ENCODE measurements at regions not wholly inside any gene's neighbourhood (a gene's known extent, or its start where the extent isn't known, plus 50 kb on each side); places are given as distances from the start of the nearest gene placed in this dataset.

DNA sequence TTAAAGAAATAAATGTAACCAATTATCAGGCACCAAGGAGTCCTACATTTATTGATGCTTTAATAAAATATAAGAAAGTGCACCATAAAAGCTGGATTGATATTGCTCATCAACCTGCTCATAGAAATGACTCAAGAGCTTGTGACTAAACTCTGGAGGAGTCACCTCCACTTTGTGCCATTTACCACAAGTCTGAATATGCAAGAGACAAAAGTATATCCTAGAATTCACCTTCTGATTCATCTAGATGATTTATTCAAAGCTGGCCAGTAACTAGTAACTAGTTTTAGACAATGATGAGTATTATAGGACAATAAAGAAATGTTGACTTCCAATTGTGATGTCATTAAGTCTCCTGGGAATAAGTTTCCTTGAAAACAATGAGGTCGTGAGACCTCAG is 146.0 kb upstream of the SOX11 start:
- Histone ChIP-seq H3K27me3 (ENCODE audit: insufficient read depth, low read length, poor library complexity) (no peaks in the 10 kb centered on the region), H3K27ac (ENCODE audit: low read length) (no peak overlapping the region), H4K20me1 (ENCODE audit: insufficient read depth, low read length) (no peaks in the 10 kb centered on the region), H3K4me3 (ENCODE audit: low read depth in 1 of 2, low read length in 2 of 2) (no peak overlapping the region), H2AFZ (ENCODE audit: low read depth, low read length) (no peak overlapping the region), H3K4me1 (ENCODE audit: insufficient read depth, low read length) (no peaks in the 10 kb centered on the region), H3K36me3 (ENCODE audit: insufficient read depth, low read length) (no peaks in the 10 kb centered on the region), H3K9me3 (ENCODE audit: insufficient read depth, low read length, severe bottlenecking) (peaks cover 21% of the 10 kb centered on the region), H3K79me2 (ENCODE audit: insufficient read depth, low read length) (no peaks in the 10 kb centered on the region), H3K4me2 (ENCODE audit: insufficient read depth, low read length) (no peak overlapping the region), H3K9ac (ENCODE audit: low read depth, low read length) (no peak overlapping the region)
- no peak for ATAC-seq (ENCODE audit: insufficient read depth, low read depth)
- no peak for TF ChIP-seq EZH2 (IDR thresholded peaks at IDR 0.05; ENCODE audit: borderline replicate concordance, low read depth, low read length, severe bottlenecking)
- TF ChIP-seq, protein P1, sequence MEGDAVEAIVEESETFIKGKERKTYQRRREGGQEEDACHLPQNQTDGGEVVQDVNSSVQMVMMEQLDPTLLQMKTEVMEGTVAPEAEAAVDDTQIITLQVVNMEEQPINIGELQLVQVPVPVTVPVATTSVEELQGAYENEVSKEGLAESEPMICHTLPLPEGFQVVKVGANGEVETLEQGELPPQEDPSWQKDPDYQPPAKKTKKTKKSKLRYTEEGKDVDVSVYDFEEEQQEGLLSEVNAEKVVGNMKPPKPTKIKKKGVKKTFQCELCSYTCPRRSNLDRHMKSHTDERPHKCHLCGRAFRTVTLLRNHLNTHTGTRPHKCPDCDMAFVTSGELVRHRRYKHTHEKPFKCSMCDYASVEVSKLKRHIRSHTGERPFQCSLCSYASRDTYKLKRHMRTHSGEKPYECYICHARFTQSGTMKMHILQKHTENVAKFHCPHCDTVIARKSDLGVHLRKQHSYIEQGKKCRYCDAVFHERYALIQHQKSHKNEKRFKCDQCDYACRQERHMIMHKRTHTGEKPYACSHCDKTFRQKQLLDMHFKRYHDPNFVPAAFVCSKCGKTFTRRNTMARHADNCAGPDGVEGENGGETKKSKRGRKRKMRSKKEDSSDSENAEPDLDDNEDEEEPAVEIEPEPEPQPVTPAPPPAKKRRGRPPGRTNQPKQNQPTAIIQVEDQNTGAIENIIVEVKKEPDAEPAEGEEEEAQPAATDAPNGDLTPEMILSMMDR (IDR thresholded peaks at IDR 0.05; ENCODE audit: borderline replicate concordance, extremely low read depth, low read length, poor library complexity, severe bottlenecking) = no peak
- no peak for DNase-seq

DNA sequence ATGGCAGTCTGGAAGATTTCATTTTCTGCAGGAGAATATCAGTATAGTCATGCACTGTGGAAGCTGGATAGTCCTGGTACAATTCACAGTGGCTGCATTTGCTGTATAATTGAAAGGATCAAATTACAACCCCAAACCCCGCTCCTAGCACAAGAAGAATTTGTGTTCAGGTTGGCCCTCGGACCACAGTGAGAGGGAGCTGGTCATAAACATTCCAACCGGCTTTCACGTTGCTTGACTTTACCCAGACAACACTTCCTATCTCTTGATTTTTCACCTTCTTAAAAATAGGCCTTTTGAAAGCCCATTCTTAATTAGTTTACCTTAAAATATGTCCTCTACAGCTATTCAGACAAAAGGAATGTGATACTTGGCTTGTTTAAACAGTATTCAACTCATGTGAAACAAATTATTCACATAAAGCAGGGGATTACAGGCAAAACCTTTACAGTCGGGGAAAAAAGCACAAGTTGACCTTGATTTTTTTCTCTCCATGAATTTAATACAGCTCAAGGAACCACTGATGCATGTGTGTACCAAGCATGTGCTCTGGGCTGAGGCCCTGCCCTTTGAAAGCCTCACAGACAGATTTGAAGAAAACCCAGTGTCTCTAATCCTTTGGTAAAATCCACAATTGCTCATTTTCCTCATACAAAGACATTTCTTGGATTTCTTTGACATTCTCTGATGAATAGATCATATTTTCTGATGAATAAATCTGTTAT is 143.0 kb upstream of the SOX11 start:
- Histone ChIP-seq H3K27me3 (ENCODE audit: insufficient read depth, low read length, poor library complexity) (no peaks in the 10 kb centered on the region), H3K4me3 (ENCODE audit: low read depth in 1 of 2, low read length in 2 of 2) (no peak overlapping the region), H2AFZ (ENCODE audit: low read depth, low read length) (no peak overlapping the region), H3K9me3 (ENCODE audit: insufficient read depth, low read length, severe bottlenecking) (peaks cover 13% of the 10 kb centered on the region), H3K4me1 (ENCODE audit: insufficient read depth, low read length) (no peaks in the 10 kb centered on the region), H4K20me1 (ENCODE audit: insufficient read depth, low read length) (no peaks in the 10 kb centered on the region), H3K4me2 (ENCODE audit: insufficient read depth, low read length) (no peak overlapping the region), H3K9ac (ENCODE audit: low read depth, low read length) (no peak overlapping the region), H3K36me3 (ENCODE audit: insufficient read depth, low read length) (no peaks in the 10 kb centered on the region), H3K27ac (ENCODE audit: low read length) (no peak overlapping the region), H3K79me2 (ENCODE audit: insufficient read depth, low read length) (no peaks in the 10 kb centered on the region)
- DNase-seq = no peak
- TF ChIP-seq EZH2 (IDR thresholded peaks at IDR 0.05; ENCODE audit: borderline replicate concordance, low read depth, low read length, severe bottlenecking) = no peak
- TF ChIP-seq, protein P1 (IDR thresholded peaks at IDR 0.05; ENCODE audit: borderline replicate concordance, extremely low read depth, low read length, poor library complexity, severe bottlenecking) = no peak
- ATAC-seq (ENCODE audit: insufficient read depth, low read depth) = no peak

- H3K4me2 ChIP-seq (ENCODE audit: insufficient read depth, low read length) = no peak overlapping the region
- no peak overlapping the region for H2AFZ ChIP-seq (ENCODE audit: low read depth, low read length)
- H3K36me3 ChIP-seq (ENCODE audit: insufficient read depth, low read length) = no peaks in the 10 kb centered on the region
- no peaks in the 10 kb centered on the region for H4K20me1 ChIP-seq (ENCODE audit: insufficient read depth, low read length)
- no peaks in the 10 kb centered on the region for H3K27me3 ChIP-seq (ENCODE audit: insufficient read depth, low read length, poor library complexity)
- no peak for ATAC-seq (ENCODE audit: insufficient read depth, low read depth)
- H3K4me1 ChIP-seq (ENCODE audit: insufficient read depth, low read length) = no peaks in the 10 kb centered on the region
- TF ChIP-seq, protein P1 (IDR thresholded peaks at IDR 0.05; ENCODE audit: borderline replicate concordance, extremely low read depth, low read length, poor library complexity, severe bottlenecking) = no peak
- no peak for TF ChIP-seq EZH2 (IDR thresholded peaks at IDR 0.05; ENCODE audit: borderline replicate concordance, low read depth, low read length, severe bottlenecking)
- H3K9me3 ChIP-seq (ENCODE audit: insufficient read depth, low read length, severe bottlenecking) = peaks cover 7% of the 10 kb centered on the region
- H3K79me2 ChIP-seq (ENCODE audit: insufficient read depth, low read length) = no peaks in the 10 kb centered on the region
- no peak overlapping the region for H3K27ac ChIP-seq (ENCODE audit: low read length)
- no peak for DNase-seq
- H3K4me3 ChIP-seq (ENCODE audit: low read depth in 1 of 2, low read length in 2 of 2) = no peak overlapping the region
- no peak overlapping the region for H3K9ac ChIP-seq (ENCODE audit: low read depth, low read length)
Observed at GRCh38 chr2:5549771-5550170, 142.4 kb upstream of the SOX11 start.

Data from DND-41 (cell line).